HCT116 (cell line): ENCODE measurements at regions not wholly inside any gene's neighbourhood (a gene's known extent, or its start where the extent isn't known, plus 50 kb on each side); places are given as distances from the start of the nearest gene placed in this dataset.

Experiments
- ATAC-seq: fragments of 200-7000 bp; cut with Tn5 transposase; 2 replicates; pipeline ENCODE4 v1.9.1; 2020; ENCODE audit warnings: mild to moderate bottlenecking, moderate library complexity
- BruUV-seq: library from RNA; stranded (reverse); fragments of 400-500 nt; replicated peaks from 2 replicates; lab custom pipeline; 2021; lab: Mats Ljungman, UMichigan
- CTCF ChIA-PET: fragments of 300-600 bp; sonication (Branson Sonifier 250); formaldehyde crosslinking; loops from one replicate; lab custom pipeline; 2021; ENCODE audit warnings: antibody characterized with exemption; lab: Charles Lee
- POLR2A ChIA-PET: fragments of 300-600, 350-600 bp; sonication (Branson Sonifier 250); formaldehyde crosslinking; loops from one replicate; lab custom pipeline; 2021; ENCODE audit warnings: antibody characterized with exemption; lab: Charles Lee
- RAD21 ChIA-PET, 2 experiments: fragments of 300-600 bp; sonication (Branson Sonifier 250); formaldehyde crosslinking; loops; one replicate each; lab custom pipeline; 2023; ENCODE audit warnings: low total read pairs in 2 of 2; ENCODE audit not compliant: uncharacterized antibody in 2 of 2, unreplicated experiment in 2 of 2, low non-redundant PET in 1 of 2; lab: Charles Lee
- DNase-seq: peaks from one replicate; pipeline ENCODE4 v3.0.0-alpha.2; 2010; ENCODE audit warnings: low read depth, low spot score
- H2AFZ ChIP-seq: fragments of 200-600 bp; shearing (Covaris generic), sonication (generic); 2 replicates; pipeline ENCODE4 v1.6.1; 2017; ENCODE audit warnings: low read depth, mixed run types, mixed read lengths, antibody characterized with exemption, low read length; ENCODE audit not compliant: poor library complexity, severe bottlenecking
- H3K27ac ChIP-seq: 2 replicates; pipeline ENCODE4 v1.5.1; 2012; ENCODE audit warnings: low read depth, low read length
- H3K27me3 ChIP-seq: fragments of 200-600 bp; sonication (generic); 2 replicates; pipeline ENCODE4 v1.6.1; 2016; ENCODE audit warnings: mixed run types, low read length, mixed read lengths; ENCODE audit not compliant: insufficient read depth
- H3K36me3 ChIP-seq, 2 experiments: fragments of 200-500 bp in 1 of 2; fragments of 200-600 bp in 1 of 2; sonication (Bioruptor generic) in 1 of 2; sonication (generic) in 1 of 2; 2 replicates each; pipeline versions ENCODE4 v1.5.1 to v1.6.1; 2014 to 2016; ENCODE audit warnings: low read length in 2 of 2, inconsistent platforms in 1 of 2, mixed read lengths in 1 of 2, mixed run types in 1 of 2; ENCODE audit not compliant: insufficient read depth in 2 of 2, control insufficient read depth in 1 of 2
- H3K4me1 ChIP-seq, 2 experiments: fragments of 200-600 bp in 1 of 2; sonication (generic) in 1 of 2; 2 replicates each; pipeline versions ENCODE4 v1.5.1 to v1.6.1; 2012 to 2017; ENCODE audit warnings: low read length in 2 of 2, inconsistent platforms in 1 of 2, mild to moderate bottlenecking in 1 of 2, mixed read lengths in 1 of 2, mixed run types in 1 of 2, moderate library complexity in 1 of 2; ENCODE audit not compliant: insufficient read depth in 2 of 2, control insufficient read depth in 1 of 2
- H3K4me2 ChIP-seq: fragments of 200-600 bp; sonication (generic); 2 replicates; pipeline ENCODE4 v1.6.1; 2017; ENCODE audit warnings: mixed run types, low read length, mixed read lengths
- H3K4me3 ChIP-seq, 2 experiments: fragments of 200-600 bp in 1 of 2; sonication (generic) in 1 of 2; replicated peaks in 1 of 2; 2 replicates each; pipeline ENCODE4 v1.5.1; 2011 to 2016; ENCODE audit warnings: low read length in 2 of 2, control low read depth in 1 of 2, low read depth in 1 of 2, mild to moderate bottlenecking in 1 of 2, mixed read lengths in 1 of 2, mixed run types in 1 of 2
- H3K79me2 ChIP-seq: fragments of 200-600 bp; sonication (generic); 2 replicates; pipeline ENCODE4 v1.6.1; 2017; ENCODE audit warnings: mild to moderate bottlenecking, mixed run types, low read length, moderate library complexity, mixed read lengths; ENCODE audit not compliant: insufficient read depth
- H3K9ac ChIP-seq: fragments of 200-600 bp; sonication (generic); 2 replicates; pipeline ENCODE4 v1.6.1; 2016; ENCODE audit warnings: low read length, mixed read lengths
- H3K9me2 ChIP-seq: fragments of 200-600 bp; sonication (generic), shearing (Covaris generic); 2 replicates; pipeline ENCODE4 v1.6.1; 2017; ENCODE audit warnings: mixed run types, mild to moderate bottlenecking, moderate library complexity; ENCODE audit not compliant: insufficient read depth
- H3K9me3 ChIP-seq, 2 experiments: fragments of 200-500 bp in 1 of 2; fragments of 200-600 bp in 1 of 2; sonication (Bioruptor generic) in 1 of 2; sonication (generic) in 1 of 2; 2 replicates each; pipeline ENCODE4 v1.6.1; 2014 to 2017; ENCODE audit warnings: low read length in 2 of 2, mixed read lengths in 2 of 2, inconsistent platforms in 1 of 2, low read depth in 1 of 2, mild to moderate bottlenecking in 1 of 2, mixed run types in 1 of 2, moderate library complexity in 1 of 2; ENCODE audit not compliant: control insufficient read depth in 1 of 2, insufficient read depth in 1 of 2
- H4K20me1 ChIP-seq: fragments of 200-600 bp; sonication (generic), shearing (Covaris generic); 2 replicates; pipeline ENCODE4 v1.6.1; 2017; ENCODE audit warnings: mixed run types, mild to moderate bottlenecking, moderate library complexity; ENCODE audit not compliant: insufficient read depth
- CBX3 ChIP-seq: IDR thresholded peaks from 2 replicates; pipeline ENCODE4 v1.6.1; 2012; ENCODE audit warnings: low read depth
- CEBPB ChIP-seq: IDR thresholded peaks from 2 replicates; pipeline ENCODE4 v1.6.1; 2012; ENCODE audit warnings: low read depth
- EZH2 ChIP-seq: fragments of 200-600 bp; sonication (generic); IDR thresholded peaks from 2 replicates; pipeline ENCODE4 v1.6.1; 2017; ENCODE audit warnings: antibody characterized with exemption, mixed run types
- FOSL1 ChIP-seq: IDR thresholded peaks from 2 replicates; pipeline ENCODE4 v1.6.1; 2012; ENCODE audit warnings: low read depth
- POLR2A ChIP-seq: IDR thresholded peaks from 2 replicates; pipeline ENCODE4 v1.7.0; 2011; ENCODE audit warnings: borderline replicate concordance; ENCODE audit not compliant: insufficient read depth, insufficient read length; ENCODE audit errors: extremely low read depth
- SRF ChIP-seq: IDR thresholded peaks from 2 replicates; pipeline ENCODE4 v1.6.1; 2012; ENCODE audit warnings: low read depth
- ZNF274 ChIP-seq: fragments of 200-500 bp; sonication (Bioruptor generic); IDR thresholded peaks from 2 replicates; pipeline ENCODE4 v1.6.1; 2014; ENCODE audit warnings: mild to moderate bottlenecking, low read depth, low read length, inconsistent platforms
- intact Hi-C: fragments of 100-400 bp; cut with micrococcal nuclease; formaldehyde crosslinking; loops from 2 replicates; pipeline ENCODE4 v1.10.0; 2022
- TF ChIP-seq, protein P1 (sequence below): IDR thresholded peaks from 2 replicates; pipeline ENCODE4 v1.6.1; 2012
- TF ChIP-seq, protein P2 (sequence below): IDR thresholded peaks from 2 replicates; pipeline ENCODE4 v1.6.1; 2012; ENCODE audit warnings: low read depth

DNA sequence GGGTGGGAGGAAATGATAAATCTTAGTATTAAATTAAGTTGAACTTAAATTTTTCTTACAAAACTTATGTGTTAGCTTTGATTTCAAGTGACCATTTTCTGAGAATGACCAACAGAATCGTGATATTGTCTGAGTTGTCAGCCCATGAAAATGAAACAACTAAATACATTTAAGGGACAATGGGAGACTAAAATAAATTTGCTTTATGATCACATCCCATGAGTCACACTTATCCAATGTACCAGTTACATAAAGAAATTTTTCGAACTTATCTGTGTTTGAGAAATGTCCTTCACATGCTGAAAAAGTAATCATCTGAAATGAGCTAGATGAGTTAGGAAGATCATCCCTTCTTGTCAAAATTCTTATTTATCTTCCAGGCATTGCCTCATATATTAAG is 415.9 kb upstream of the SYT1 start:
- Histone ChIP-seq H3K36me3 (no peaks in the 10 kb centered on the region), H3K79me2 (no peaks in the 10 kb centered on the region), H3K27ac (no peak overlapping the region), H3K27me3 (no peaks in the 10 kb centered on the region), H3K9ac (no peak overlapping the region), H4K20me1 (no peaks in the 10 kb centered on the region), H3K4me2 (no peak overlapping the region), H3K4me3 (no peak overlapping the region), H2AFZ (no peak overlapping the region), H3K9me2 (no peaks in the 10 kb centered on the region), H3K9me3 (no peaks in the 10 kb centered on the region), H3K4me1 (no peaks in the 10 kb centered on the region)
- ATAC-seq (no peak), DNase-seq (no peak)
- TF ChIP-seq FOSL1 (no peak), CEBPB (no peak), CBX3 (no peak), EZH2 (no peak), POLR2A (no peak), ZNF274 (no peak), SRF (no peak)
- TF ChIP-seq, protein P1, sequence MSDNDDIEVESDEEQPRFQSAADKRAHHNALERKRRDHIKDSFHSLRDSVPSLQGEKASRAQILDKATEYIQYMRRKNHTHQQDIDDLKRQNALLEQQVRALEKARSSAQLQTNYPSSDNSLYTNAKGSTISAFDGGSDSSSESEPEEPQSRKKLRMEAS, result no peak
- TF ChIP-seq, protein P2, sequence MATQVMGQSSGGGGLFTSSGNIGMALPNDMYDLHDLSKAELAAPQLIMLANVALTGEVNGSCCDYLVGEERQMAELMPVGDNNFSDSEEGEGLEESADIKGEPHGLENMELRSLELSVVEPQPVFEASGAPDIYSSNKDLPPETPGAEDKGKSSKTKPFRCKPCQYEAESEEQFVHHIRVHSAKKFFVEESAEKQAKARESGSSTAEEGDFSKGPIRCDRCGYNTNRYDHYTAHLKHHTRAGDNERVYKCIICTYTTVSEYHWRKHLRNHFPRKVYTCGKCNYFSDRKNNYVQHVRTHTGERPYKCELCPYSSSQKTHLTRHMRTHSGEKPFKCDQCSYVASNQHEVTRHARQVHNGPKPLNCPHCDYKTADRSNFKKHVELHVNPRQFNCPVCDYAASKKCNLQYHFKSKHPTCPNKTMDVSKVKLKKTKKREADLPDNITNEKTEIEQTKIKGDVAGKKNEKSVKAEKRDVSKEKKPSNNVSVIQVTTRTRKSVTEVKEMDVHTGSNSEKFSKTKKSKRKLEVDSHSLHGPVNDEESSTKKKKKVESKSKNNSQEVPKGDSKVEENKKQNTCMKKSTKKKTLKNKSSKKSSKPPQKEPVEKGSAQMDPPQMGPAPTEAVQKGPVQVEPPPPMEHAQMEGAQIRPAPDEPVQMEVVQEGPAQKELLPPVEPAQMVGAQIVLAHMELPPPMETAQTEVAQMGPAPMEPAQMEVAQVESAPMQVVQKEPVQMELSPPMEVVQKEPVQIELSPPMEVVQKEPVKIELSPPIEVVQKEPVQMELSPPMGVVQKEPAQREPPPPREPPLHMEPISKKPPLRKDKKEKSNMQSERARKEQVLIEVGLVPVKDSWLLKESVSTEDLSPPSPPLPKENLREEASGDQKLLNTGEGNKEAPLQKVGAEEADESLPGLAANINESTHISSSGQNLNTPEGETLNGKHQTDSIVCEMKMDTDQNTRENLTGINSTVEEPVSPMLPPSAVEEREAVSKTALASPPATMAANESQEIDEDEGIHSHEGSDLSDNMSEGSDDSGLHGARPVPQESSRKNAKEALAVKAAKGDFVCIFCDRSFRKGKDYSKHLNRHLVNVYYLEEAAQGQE, result no peak
- BruUV-seq, result no TSS peak
- ChIA-PET CTCF (interaction anchor here (1.6 kb wide), 1 partner anchor 22 kb away, joined by 4 read pairs; no protein-coding TSS in a partner anchor), RAD21 (no interaction called here), POLR2A (no interaction called here)
- intact Hi-C loops, result no loop called here
